Forelimb muscle (tissue), 1 donor: ENCODE measurements at regions not wholly inside any gene's neighbourhood (a gene's known extent, or its start where the extent isn't known, plus 50 kb on each side); places are given as distances from the start of the nearest gene placed in this dataset.
"Not testable (repeated sequence)": the region's sequence is repeated elsewhere in the genome, so short reads cannot be mapped to it uniquely, and the experiment has no call there.

Source experiments
- DNase-seq: peaks from one replicate; pipeline ENCODE4 v3.0.0-alpha.2; 2013; ENCODE audit warnings: low read depth

DNA sequence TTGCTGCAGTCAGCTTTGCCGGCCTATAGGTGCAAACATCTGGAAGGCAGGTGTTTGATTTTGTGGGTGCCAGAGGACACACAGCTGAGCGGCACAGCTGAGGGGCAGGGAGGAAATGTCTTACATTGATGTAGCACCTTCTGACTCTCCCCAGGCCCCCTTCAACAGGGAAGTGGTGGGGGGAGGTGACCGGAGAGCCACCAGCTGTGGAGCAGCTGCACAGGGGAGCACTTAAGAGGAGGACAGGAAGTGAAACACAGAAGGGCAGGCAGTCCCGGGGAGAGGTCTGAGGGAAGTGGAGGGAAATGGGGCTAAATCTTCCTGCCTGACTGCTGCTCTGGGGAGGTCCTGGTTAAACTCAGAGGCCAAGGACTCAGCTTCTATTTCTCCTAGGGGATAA lies 409.1 kb downstream of the TNS1 start:
- DNase-seq, result no peak

DNA sequence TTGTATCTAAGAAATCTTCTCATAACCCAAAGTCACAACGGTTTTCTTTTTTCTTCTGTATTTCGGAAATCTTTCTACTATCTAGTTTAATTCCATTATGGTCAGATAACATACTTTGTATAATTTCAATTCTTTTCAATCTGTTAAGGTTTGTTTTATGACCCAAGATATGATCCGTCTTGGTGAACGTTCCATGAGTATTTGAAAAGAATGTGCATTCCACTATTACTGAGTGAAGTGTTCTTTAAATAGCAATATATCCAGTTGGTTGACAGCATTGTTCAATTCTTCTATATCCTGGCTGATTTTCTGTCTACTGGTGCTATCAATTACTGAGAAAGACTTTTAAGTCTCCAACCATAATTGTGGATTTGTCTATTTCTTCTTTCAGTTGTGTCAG lies 414.5 kb downstream of the TNS1 start:
- DNase-seq, result no peak

DNA sequence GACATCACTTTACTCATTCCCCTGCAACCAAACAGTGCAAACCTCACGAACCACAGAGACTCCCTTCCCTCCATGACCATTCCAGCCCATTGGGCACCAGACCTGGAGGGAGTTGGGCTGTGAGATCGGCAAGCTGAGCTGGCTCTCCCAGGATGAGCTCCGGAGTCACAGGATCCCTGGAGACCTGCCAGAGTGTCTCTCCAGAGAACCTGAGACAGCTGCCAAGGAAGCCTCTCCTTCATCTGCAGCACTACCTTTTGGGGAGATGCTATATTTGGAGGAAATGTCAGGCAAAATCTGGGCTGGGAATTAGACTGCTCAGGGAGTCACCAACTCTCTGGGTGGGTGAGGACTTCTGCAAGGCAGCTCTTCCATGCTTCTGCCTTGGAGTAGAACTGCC lies 417.4 kb downstream of the TNS1 start:
- DNase-seq, result no peak

DNA sequence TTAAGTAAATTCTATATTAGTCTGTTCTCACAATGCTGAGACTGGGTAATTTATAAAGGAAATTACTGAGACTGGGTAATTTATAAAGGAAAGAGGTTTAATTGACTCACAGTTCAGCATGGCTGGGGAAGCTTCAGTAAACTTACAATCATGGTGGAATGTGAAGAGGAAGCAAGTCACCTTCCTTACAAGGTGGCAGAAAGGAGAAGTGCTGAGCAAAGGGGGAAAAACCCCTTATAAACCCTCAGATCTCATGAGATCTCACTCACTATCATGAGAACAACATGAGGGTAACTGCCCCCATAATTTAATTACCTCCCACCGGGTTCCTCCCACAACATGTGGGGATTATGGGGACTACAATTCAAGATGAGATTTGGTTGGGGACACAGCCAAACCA lies 422.4 kb downstream of the TNS1 start:
- not testable (repeated sequence) for DNase-seq

DNA sequence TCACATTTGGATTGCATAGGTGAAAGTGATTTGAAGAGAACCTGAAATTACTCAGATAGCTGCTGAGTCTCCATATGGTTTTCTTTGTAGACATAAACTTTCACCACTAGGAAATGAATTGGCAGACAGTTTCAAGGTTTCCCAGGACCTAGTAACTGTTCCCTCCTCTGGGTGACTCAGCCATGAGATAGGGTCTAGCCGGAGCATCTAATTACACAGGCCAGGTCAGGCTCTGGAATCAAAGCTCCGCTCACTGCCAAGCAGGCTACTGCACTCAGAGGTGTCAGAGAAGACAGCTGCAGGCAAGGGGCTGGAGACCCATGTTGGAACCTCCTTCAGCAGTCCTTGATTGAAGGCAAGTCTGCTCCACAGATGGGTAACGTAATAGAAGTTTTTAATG lies 429.2 kb downstream of the TNS1 start:
- DNase-seq, result no peak

DNA sequence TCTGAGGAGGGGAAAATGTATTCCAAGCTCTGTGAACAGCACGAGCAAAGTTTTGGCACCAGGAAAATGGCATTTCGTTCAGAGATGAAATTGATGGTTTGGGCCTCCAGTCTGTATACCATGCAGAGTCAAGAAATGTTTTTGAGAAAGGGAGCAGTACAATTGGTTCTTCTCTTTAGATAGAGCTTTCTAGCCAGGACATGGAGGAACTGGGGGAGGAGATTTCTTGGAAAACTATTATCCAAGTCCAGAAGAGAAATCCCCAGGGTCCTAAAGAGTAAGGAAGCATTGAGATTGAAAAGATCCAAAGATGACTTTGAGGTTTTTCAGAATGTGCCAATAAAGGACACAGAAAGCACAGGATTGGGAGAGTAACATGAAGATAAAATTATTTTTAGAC lies 432.4 kb downstream of the TNS1 start:
- no peak for DNase-seq

DNA sequence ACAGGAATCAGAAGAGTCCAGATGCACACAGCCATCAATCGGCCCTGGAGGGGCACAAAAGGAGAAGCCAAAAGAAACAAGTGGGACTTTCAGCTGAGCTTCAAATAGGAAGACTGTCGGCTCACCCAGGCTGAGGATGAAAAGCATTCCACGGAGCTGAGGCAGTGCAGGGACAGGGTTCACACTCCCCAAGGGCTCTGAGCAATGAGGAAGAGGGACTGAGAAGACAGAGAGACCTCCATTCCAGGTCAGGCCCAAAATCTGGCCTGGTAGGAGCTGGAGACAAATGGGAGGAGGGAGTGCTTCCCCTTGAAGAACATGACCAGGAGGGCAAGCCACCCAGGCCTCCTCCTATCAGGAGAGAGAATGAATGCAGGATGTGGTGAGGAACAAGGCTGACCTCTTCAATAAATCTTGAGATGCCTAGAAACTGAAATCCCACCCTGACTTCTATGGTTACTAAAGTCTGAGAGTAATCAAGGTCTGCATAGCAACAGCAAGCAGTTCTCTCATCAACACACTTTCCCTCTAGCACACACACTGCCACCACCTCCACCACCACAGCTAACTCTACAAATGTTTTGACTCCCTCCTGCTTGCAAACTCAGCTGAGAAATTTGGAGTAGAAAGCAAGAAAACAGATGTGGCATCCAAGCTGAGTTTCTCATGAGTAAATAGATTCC lies 434.4 kb downstream of the TNS1 start:
- peak; percentile 13 for DNase-seq

DNA sequence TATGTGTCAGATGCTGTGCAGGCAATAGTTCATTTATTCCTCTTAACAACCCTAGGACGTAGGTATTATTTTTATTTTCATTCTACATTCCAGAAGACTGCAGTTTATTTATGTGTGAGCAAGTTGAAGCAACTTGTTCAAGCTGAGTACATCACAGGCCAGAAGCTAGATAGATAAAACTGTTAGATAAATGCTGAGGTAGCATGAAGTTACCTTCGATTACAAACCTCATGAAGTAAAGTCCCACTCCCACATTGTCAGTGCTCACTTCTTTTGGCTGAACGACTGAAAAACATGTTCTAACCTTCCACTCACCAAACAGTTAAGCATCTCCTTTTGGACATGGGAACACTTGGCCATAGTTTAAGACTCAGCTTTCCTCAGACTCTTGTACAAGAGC lies 439.2 kb downstream of the TNS1 start:
- DNase-seq, result no peak

DNA sequence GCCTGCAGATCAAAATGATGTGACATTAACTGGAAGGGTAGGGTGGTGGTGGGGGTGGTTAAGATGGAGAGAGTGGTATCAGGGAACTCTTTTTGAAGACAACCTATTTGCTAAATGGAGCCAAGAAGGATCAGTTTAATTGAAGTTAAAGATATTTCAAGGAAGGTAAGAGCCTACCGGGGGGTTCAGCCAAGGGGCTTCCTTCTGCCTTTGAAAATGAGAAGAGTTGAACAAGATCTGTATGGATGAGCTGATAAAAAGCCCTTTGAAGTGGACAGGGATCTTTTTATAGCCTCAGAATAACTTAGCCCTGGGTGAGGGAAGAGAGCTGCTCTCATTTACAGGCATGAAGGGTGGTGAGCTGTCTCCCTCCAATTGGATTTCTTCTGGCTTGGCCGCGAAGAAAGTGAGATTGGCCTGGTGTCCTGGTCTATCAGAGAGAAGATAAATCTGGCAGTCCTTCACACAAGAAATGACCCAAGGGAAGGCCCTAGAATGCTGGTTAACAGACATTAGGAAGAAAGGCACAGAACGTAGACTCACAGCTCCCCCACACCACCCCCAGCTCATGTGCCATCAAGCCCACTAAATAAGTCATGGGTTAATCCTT lies 439.8 kb downstream of the TNS1 start:
- no peak for DNase-seq

DNA sequence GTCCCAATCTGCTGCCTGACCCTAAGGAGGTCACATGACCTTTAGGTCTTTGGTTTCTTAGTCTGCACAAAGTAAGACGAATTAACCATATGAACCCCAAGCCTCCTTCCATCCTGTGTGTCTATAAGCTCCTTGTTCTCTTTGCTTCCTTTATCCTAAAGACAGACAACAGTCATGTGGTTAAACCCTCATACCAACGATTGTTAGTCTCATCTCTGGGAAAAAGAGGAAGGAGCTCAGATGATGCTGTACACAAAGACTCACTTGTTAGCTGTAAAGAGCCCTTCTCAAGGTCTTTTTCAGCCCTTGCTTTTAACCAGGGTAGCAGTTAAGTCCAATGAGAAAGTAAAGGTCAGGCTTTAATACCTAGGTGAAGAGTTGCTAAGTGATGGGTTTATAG lies 443.7 kb downstream of the TNS1 start:
- no peak for DNase-seq

DNA sequence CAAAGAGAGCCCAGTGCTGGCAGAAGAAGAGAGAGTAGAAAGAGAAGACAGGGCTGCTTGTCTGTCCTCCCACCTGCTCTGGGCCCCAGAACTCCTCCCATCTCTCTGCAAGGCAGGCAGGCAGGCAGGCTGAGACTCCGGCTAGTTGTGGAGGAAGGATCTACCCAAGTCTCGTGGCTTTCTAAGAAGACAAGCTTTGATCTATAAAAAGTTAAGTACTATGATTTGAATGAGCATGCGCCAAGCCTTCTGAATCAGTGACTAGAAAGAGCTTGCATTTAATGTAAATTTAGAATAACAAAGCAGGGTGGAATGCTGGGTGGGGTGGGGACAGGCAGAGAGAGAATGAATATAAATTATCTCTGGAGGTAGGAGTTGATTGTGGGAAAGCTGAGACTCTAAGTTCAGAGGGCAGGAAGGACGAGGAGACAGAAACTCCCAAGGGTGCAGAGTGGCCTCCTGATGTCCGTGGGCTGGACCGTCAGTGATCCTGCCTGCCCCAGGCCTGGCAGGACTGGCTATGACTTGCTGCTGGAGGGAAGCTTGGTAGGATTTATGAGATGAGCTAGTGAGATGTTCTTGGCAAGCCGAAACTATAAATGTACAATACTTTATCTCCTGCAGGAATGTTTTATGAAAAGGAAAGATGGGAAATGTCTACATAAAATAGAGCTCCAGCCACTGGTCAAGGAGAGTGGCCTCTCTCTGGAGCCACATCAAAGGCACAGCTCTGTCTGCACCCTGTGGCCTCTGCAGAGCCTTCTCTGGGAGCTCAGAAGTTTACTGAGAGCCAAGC lies 447.5 kb downstream of the TNS1 start:
- no peak for DNase-seq

DNA sequence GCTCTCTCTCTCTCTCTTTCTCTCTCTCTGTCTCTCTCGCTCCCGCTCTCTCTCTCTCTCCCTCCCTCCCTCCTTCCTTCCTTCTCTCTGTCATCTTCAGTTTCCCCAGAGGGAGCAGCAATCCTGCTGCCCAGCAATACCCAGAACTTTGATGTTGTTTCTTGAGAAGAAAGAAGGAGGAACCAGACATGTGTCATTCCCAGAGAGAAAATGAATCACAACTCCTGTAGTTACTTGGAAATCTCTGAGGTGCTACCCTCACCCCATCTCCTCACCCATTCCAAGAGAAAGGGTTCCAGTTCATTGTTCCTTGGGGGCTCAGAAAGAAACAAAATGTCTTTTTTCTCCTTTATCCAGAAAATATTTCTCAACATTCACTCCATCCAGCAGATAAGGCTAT lies 449.1 kb downstream of the TNS1 start:
- no peak for DNase-seq

DNA sequence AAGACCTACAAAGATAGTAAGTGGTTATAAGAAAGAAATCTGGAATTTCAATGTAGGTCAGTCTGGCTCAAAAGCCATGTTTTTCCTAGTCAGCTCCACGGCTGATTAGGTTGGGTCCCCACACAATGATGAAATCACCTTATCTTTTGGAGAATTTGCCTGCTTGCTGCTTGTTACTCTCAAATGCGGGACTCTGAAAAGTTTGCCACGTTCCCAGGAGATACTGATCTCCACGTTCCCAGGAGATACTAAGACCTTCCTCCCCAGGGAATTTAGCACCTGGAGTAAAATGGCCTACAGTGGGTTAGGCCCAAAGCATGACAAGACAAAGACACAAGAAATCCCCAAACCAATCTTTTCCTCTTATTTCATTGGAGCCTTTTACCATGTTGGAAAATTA lies 449.6 kb downstream of the TNS1 start:
- no peak for DNase-seq

DNA sequence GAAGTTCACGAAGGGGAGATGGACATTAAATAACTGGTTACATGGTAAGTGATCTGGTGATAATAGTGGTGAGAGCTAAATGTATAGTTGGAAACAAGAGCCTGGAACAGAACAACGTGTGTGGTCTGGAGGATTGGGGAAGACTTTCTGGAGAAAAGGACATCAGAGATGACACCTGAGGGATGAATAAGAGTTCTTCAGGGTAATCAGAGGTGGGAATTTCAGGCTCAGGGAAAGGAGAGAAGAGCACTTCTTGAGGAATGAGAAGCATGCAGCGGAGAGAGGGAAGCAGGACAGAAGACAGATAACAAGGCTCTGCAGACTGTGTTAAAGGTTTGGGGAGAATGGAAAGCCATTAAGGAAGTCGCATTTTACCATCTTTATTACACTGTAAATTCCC lies 450.7 kb downstream of the TNS1 start:
- DNase-seq, result no peak

DNA sequence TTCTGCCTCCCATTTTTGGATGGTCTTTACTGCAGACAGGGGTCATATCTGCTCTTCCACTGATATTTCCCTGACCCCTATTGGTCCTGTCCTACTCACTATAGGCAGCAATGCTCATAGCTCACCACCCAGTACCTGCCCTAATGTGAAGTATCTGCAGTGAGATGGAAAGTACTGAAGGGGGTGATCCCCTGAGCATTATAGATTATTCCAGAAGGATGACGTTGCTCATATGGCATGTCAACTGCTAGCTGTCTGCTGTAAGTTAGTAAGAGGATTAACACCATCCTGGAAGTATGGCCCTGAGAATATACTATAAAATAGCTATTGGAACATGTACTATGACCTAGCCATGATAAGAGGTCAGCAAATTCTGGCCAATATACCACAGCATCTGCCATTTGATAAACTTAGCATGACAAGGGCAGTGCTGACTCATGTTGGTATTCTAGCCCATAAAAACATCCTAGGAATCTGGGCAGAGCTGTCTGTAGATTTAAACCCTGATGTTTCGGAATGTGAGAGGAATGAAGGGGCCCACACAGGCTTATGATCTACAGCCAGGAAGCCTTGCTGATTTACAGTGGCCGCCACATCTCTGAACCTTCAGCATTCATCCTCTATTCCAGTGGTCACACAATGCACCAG lies 451.4 kb downstream of the TNS1 start:
- no peak for DNase-seq

DNA sequence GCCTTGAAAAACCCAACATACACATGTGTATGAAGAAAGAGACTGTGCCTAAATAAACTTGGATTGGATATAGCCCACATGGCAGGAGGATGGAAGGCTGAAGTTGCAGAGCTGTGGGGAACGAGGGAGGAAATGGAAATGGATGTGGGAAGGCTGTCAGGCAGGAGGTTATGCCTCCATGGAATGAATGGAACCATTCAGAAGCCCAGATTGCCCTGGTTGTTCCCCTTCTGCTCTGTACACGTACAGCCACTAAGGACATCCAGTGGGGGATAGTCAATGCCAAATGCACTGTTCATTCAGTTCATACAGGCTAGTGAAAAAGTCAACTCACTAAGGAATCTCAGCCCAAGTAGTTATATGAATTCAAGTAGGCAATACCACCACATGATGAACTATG lies 463.7 kb downstream of the TNS1 start:
- DNase-seq, result no peak

DNA sequence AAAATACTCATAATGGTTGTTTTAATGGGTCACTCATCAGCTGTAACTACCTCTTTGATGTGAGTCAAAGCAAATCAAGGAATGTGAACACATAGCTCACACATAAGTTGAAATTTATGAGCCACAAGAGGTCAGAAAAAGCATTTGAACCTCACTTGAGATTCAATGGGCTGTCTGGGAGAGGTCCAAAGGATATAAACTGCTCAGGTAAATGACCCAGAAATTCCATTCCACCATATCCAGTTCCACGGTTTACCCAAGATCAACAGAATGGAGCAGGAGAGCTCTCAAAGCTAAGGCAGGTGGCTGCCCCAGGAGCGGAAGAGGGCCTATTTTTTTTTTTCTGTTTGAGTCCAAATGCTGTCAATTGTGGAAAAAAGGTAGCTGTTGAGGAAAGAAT lies 464.1 kb downstream of the TNS1 start:
- no peak for DNase-seq

DNA sequence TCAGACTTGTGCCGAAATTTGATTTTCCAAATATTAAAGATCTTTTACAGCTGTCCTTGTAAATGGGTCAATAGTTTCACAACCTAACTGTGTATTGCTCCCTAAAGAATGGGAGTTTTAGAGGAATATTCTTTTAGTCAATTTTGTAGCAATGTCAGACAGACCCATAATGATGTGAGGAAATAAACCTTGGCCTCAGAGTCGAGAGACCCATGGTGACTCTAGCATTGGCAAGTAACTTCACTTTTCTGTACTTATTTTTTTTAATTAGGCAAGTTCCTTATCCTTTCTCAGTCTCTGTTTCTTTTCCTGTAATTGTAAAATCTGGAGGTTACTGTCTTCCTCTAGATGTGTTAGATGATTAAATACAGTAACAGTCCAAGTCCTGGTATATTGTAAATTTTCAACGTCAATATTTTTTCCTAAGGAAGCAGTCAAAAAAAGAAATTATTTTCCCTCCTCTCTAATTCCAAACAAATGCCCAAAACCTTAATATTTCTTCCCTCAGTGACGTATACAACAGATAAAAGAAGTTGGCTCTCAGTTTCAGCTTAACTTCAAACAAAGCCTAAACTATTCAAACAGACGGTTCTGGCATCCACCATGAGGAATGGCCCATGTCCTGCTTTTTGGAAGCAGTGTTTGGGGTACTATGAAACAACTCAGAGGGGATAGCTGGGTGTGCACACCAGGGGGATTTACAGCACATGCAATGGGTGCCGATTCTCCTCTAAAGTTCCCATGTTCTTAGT lies 466.7 kb downstream of the TNS1 start:
- DNase-seq, result no peak

DNA sequence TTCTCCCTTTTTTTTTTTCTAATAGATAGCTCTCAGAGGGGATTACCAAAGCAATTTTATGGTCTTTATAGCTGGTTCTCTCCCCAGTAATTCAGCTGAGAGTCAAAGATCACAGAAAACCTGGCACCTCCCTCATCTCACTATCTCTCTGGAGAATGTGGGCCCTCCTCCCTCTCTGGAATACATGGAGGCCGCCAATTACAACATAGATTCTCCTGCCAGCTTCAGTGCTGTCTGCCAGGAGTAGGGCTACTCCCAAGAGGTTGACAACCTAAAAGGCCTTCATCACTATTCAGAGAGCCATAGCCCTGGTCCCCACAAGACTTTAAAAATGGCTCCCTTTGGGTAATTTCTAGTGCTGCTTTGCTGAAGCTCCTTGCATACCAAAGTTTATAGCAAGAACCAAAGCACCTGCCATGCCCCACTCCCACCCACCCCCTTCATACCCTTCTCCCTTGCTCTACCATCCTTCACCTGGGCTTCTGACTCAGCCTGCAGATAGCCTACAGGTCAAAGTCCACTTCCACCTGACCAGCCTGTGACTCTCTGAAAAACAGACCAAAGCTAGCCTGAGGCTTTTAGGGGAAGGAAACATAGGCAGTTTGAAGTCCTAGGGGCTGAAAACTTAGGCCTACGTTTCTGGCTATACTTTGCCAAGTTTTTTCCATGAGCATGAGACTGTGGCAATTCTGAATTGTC lies 472.3 kb downstream of the TNS1 start:
- DNase-seq, result no peak

DNA sequence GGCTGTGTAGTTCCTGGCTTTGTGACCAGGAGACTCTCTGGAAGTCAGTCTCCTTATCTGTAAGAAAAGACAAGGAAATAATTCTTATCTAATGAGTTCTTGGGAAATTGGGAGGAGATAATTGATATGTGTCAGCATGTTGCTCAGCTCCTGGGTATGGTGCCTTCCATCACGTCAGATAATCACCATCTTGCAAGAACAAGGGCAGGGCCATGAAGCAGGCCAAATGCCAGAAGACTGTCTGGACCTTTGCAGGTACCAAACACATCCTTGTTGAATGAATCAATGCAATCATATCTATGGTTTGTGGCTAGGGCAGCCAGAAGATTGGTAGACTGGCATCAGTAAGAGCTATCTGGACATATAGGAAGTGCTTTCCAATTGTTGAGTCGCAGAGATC lies 473.5 kb downstream of the TNS1 start:
- no peak for DNase-seq

DNA sequence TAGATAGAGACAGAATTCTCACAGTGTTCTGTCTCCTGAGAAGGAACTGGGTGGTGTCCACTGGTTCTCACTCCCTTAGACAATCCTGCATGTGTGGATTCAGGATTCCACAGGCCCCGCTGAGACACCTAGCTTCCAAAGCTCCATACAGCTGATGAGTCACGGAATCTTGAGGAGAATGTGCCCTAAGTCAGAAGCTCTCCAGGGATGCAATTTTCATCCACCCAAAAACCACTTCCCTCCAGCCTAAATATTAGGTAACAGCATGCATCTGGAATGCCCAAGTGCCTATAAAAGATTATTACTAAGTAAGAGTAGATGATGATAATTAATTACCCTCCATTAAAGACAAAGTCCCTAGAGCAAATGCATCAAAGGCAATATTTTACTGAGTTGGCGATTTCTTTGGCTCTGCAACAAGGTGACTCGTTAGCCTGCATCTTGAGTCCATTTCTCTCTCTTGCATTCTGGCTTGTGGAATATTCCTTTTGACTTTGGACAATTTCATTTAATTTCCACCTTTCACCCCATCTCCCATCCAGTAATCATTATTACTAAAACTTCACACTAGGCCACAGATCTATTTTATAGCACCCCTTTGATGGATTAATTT lies 475.1 kb downstream of the TNS1 start:
- DNase-seq, result no peak
